DND-41 (cell line): ENCODE measurements at regions not wholly inside any gene's neighbourhood (a gene's known extent, or its start where the extent isn't known, plus 50 kb on each side); places are given as distances from the start of the nearest gene placed in this dataset.

Source experiments
- ATAC-seq: fragments of 200-7000 bp; cut with Tn5 transposase; 3 replicates; pipeline ENCODE4 v1.9.1; 2021; ENCODE audit warnings: low read depth; ENCODE audit not compliant: insufficient read depth
- DNase-seq: peaks from one replicate; pipeline ENCODE4 v3.0.0-alpha.2; 2020
- H2AFZ ChIP-seq: 2 replicates; pipeline ENCODE4 v1.6.0; 2012; ENCODE audit warnings: low read depth, low read length
- H3K27ac ChIP-seq: 2 replicates; pipeline ENCODE4 v1.5.1; 2012; ENCODE audit warnings: low read length, inconsistent platforms
- H3K27me3 ChIP-seq: fragments of 200-600 bp; sonication (generic); 2 replicates; pipeline ENCODE4 v1.6.0; 2012; ENCODE audit warnings: low read length, mild to moderate bottlenecking, inconsistent platforms; ENCODE audit not compliant: insufficient read depth, poor library complexity
- H3K36me3 ChIP-seq: 2 replicates; pipeline ENCODE4 v1.5.1; 2012; ENCODE audit warnings: low read length, inconsistent platforms; ENCODE audit not compliant: insufficient read depth
- H3K4me1 ChIP-seq: 2 replicates; pipeline ENCODE4 v1.5.1; 2012; ENCODE audit warnings: mild to moderate bottlenecking, low read length; ENCODE audit not compliant: insufficient read depth
- H3K4me2 ChIP-seq: 2 replicates; pipeline ENCODE4 v1.6.0; 2012; ENCODE audit warnings: mild to moderate bottlenecking, moderate library complexity, low read length, inconsistent platforms; ENCODE audit not compliant: insufficient read depth
- H3K4me3 ChIP-seq, 2 experiments: fragments of 200-600 bp in 1 of 2; shearing (Covaris generic) in 1 of 2; 2 replicates each; pipeline ENCODE4 v1.5.1; 2012 to 2016; ENCODE audit warnings: inconsistent platforms in 2 of 2, low read length in 2 of 2, mild to moderate bottlenecking in 2 of 2, low read depth in 1 of 2, moderate library complexity in 1 of 2
- H3K79me2 ChIP-seq: 2 replicates; pipeline ENCODE4 v1.6.0; 2012; ENCODE audit warnings: low read length, inconsistent platforms; ENCODE audit not compliant: insufficient read depth
- H3K9ac ChIP-seq: 2 replicates; pipeline ENCODE4 v1.6.0; 2012; ENCODE audit warnings: low read depth, mild to moderate bottlenecking, inconsistent platforms, low read length, moderate library complexity
- H3K9me3 ChIP-seq: 2 replicates; pipeline ENCODE4 v1.5.1; 2012; ENCODE audit warnings: low read length, moderate library complexity, mild to moderate bottlenecking, inconsistent platforms; ENCODE audit not compliant: insufficient read depth, severe bottlenecking
- H4K20me1 ChIP-seq: 2 replicates; pipeline ENCODE4 v1.6.0; 2012; ENCODE audit warnings: low read length; ENCODE audit not compliant: insufficient read depth
- CTCF ChIP-seq: IDR thresholded peaks from 2 replicates; pipeline ENCODE4 v1.5.1; 2012; ENCODE audit warnings: borderline replicate concordance, low read length, moderate library complexity, mild to moderate bottlenecking; ENCODE audit not compliant: poor library complexity, severe bottlenecking; ENCODE audit errors: extremely low read depth
- EZH2 ChIP-seq: IDR thresholded peaks from 3 replicates; pipeline ENCODE4 v1.6.1; 2012; ENCODE audit warnings: borderline replicate concordance, low read depth, mild to moderate bottlenecking, moderate library complexity, low read length, inconsistent platforms; ENCODE audit not compliant: severe bottlenecking

GRCh38 chr7:37545619-37546534 is 97.2 kb upstream of the ELMO1 start:
- Histone ChIP-seq H3K4me3 (no peak overlapping the region), H3K9ac (no peak overlapping the region), H3K27ac (no peak overlapping the region), H3K4me2 (no peak overlapping the region), H2AFZ (no peak overlapping the region), H3K36me3 (no peaks in the 10 kb centered on the region), H3K4me1 (no peaks in the 10 kb centered on the region), H3K27me3 (no peaks in the 10 kb centered on the region), H4K20me1 (no peaks in the 10 kb centered on the region), H3K9me3 (no peaks in the 10 kb centered on the region), H3K79me2 (no peaks in the 10 kb centered on the region)
- TF ChIP-seq EZH2 (no peak), CTCF (no peak)
- ATAC-seq (no peak), DNase-seq (no peak)

GRCh38 chr7:37546677-37547076 is 98.0 kb upstream of the ELMO1 start:
- H3K27me3 ChIP-seq = no peaks in the 10 kb centered on the region
- no peaks in the 10 kb centered on the region for H3K36me3 ChIP-seq
- DNase-seq = no peak

DNA sequence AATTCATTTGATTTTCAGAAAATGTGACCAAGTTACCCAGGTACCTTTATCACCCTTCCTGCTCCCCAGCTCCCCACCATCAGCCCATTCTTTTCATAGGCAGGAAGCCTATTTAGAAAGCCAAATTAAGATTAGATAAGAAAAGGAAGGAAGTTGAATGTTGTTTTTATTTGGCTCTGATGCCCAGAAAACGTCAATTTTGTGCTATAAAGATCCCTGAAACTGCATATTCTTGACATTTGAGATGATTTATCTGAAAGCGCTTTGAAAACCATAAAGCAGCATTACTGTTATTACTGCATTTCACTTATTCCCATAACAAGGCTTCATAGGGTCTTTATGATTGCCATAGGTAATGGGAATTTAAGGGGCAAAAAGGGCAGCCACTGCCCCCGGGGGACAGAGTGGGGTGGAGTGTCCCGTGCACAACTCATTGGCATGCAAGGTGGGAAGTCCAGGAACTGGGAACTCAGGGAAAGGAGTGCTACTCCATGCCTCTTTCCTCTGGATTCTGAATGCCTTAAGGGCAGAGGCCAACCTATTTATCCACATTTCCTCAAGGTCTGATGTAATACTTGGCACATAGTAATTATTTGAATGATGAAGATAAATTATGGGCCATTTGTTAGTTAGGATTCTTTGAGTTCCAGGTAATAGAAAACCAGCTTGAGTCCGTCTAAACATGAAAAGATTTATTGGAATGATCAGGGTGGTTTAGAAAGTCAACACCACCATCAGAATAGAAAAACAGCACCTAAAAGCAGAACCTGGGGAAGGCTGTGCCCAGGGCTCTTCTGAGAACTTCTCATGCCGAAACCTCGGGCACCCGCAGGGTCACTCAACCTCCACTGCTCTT is 100.6 kb upstream of the ELMO1 start:
- Histone ChIP-seq H3K9ac (no peak overlapping the region), H3K4me1 (no peaks in the 10 kb centered on the region)
- no peak for ATAC-seq

More at GRCh38 chr7:37546677-37547076, 98.0 kb upstream of the ELMO1 start:
- no peak overlapping the region for H3K4me3 ChIP-seq
- ATAC-seq = no peak
- H3K79me2 ChIP-seq = no peaks in the 10 kb centered on the region
- TF ChIP-seq EZH2 (no peak), CTCF (no peak)
- H3K4me1 ChIP-seq = no peaks in the 10 kb centered on the region
- no peak overlapping the region for H3K4me2 ChIP-seq
- H3K9me3 ChIP-seq = no peaks in the 10 kb centered on the region
- no peak overlapping the region for H2AFZ ChIP-seq
- no peak overlapping the region for H3K27ac ChIP-seq
- no peak overlapping the region for H3K9ac ChIP-seq
- H4K20me1 ChIP-seq = no peaks in the 10 kb centered on the region

More for the DNA sequence above, 100.6 kb upstream of the ELMO1 start:
- Histone ChIP-seq H3K27me3 (no peaks in the 10 kb centered on the region), H4K20me1 (no peaks in the 10 kb centered on the region), H3K9me3 (no peaks in the 10 kb centered on the region), H3K4me2 (no peak overlapping the region), H3K79me2 (no peaks in the 10 kb centered on the region), H3K4me3 (no peak overlapping the region), H2AFZ (no peak overlapping the region), H3K36me3 (no peaks in the 10 kb centered on the region), H3K27ac (no peak overlapping the region)
- DNase-seq = no peak
- TF ChIP-seq EZH2 (no peak), CTCF (no peak)
